H1 (cell line): ENCODE measurements at regions not wholly inside any gene's neighbourhood (a gene's known extent, or its start where the extent isn't known, plus 50 kb on each side); places are given as distances from the start of the nearest gene placed in this dataset.

ENCODE experiments used
- EZH2 ChIP-seq: fragments of 200-600 bp; sonication (generic); IDR thresholded peaks from 2 replicates; pipeline ENCODE4 v1.7.1; 2012; ENCODE audit warnings: low read depth, mild to moderate bottlenecking, moderate library complexity, low read length, inconsistent platforms; ENCODE audit not compliant: severe bottlenecking
- POLR2A ChIP-seq, 2 experiments: IDR thresholded peaks; 1 replicate in 1 of 2; 2 replicates in 1 of 2; pipeline ENCODE4 v1.6.1; 2011; ENCODE audit warnings: low read depth in 2 of 2, low read length in 2 of 2, mild to moderate bottlenecking in 2 of 2; ENCODE audit errors: control extremely low read depth in 1 of 2
- RBBP5 ChIP-seq: IDR thresholded peaks from 2 replicates; pipeline ENCODE4 v1.7.1; 2012; ENCODE audit warnings: low read depth, mild to moderate bottlenecking, inconsistent platforms, low read length, moderate library complexity, borderline replicate concordance
- SRF ChIP-seq: IDR thresholded peaks from 2 replicates; pipeline ENCODE4 v1.6.1; 2011; ENCODE audit warnings: mild to moderate bottlenecking, low read depth, low read length, moderate library complexity

- TF ChIP-seq SRF: no peak
- no peak for TF ChIP-seq RBBP5
- no peak for TF ChIP-seq POLR2A (IDR thresholded peaks at IDR 0.05; ENCODE audit: control extremely low read depth in 1 of 2, low read depth in 2 of 2, low read length in 2 of 2)
- TF ChIP-seq EZH2: no peak
Observed at GRCh38 chr20:16203096-16203495, 370.2 kb downstream of the KIF16B start.
